ENCODE measurements at regions not wholly inside any gene's neighbourhood (a gene's known extent, or its start where the extent isn't known, plus 50 kb on each side); places are given as distances from the start of the nearest gene placed in this dataset.
"Not testable (repeated sequence)": the region's sequence is repeated elsewhere in the genome, so short reads cannot be mapped to it uniquely, and the experiment has no call there.

- no peak for DNase-seq
These were observed 1651.5 kb downstream of the LRRC4C start for GRCh38 chr11:39807904-39808303.

GRCh38 chr11:39806652-39807051 lies 1652.8 kb downstream of the LRRC4C start:
- DNase-seq, result no peak

- no peak for DNase-seq
These were observed 1655.2 kb downstream of the LRRC4C start for GRCh38 chr11:39804271-39804670.

GRCh38 chr11:39786682-39787081 lies 1672.8 kb downstream of the LRRC4C start:
- no peak for DNase-seq

- no peak for DNase-seq
These were observed 1673.2 kb downstream of the LRRC4C start for GRCh38 chr11:39786281-39786680.

- DNase-seq, result no peak
These were observed 1674.6 kb downstream of the LRRC4C start for GRCh38 chr11:39784873-39785272.

- no peak for DNase-seq
These were observed 1679.3 kb downstream of the LRRC4C start for GRCh38 chr11:39780131-39780530.

- no peak for DNase-seq
These were observed 1682.4 kb downstream of the LRRC4C start for GRCh38 chr11:39777035-39777434.

GRCh38 chr11:39772525-39773137 lies 1686.8 kb downstream of the LRRC4C start:
- DNase-seq, result no peak

- DNase-seq, result no peak
These were observed 1691.2 kb downstream of the LRRC4C start for GRCh38 chr11:39768214-39768613.

- DNase-seq, result no peak
These were observed 1714.1 kb downstream of the LRRC4C start for GRCh38 chr11:39745401-39745800.

GRCh38 chr11:39741066-39741465 lies 1718.4 kb downstream of the LRRC4C start:
- DNase-seq, result no peak

GRCh38 chr11:39736351-39736750 lies 1723.1 kb downstream of the LRRC4C start:
- not testable (repeated sequence) for DNase-seq

GRCh38 chr11:39732001-39732400 lies 1727.5 kb downstream of the LRRC4C start:
- no peak for DNase-seq

- DNase-seq, result no peak
These were observed 1734.4 kb downstream of the LRRC4C start for GRCh38 chr11:39725081-39725480.

GRCh38 chr11:39724404-39724803 lies 1735.0 kb downstream of the LRRC4C start:
- no peak for DNase-seq

- DNase-seq, result no peak
These were observed 1746.9 kb downstream of the LRRC4C start for GRCh38 chr11:39712581-39712980.

GRCh38 chr11:39690856-39691255 lies 1768.6 kb downstream of the LRRC4C start:
- no peak for DNase-seq

- DNase-seq, result no peak
These were observed 1775.4 kb downstream of the LRRC4C start for GRCh38 chr11:39683951-39684554.

- DNase-seq, result no peak
These were observed 1776.0 kb downstream of the LRRC4C start for GRCh38 chr11:39683288-39683950.

- no peak for DNase-seq
These were observed 1778.0 kb downstream of the LRRC4C start for GRCh38 chr11:39681428-39681827.

- no peak for DNase-seq
These were observed 1780.5 kb downstream of the LRRC4C start for GRCh38 chr11:39678996-39679395.

GRCh38 chr11:39675171-39675570 lies 1784.3 kb downstream of the LRRC4C start:
- no peak for DNase-seq

GRCh38 chr11:39674761-39675160 lies 1784.7 kb downstream of the LRRC4C start:
- DNase-seq, result no peak

Measured in C1 segment of cervical spinal cord (tissue), 14 donors.